HG02571 (cell line): ENCODE measurements at regions not wholly inside any gene's neighbourhood (a gene's known extent, or its start where the extent isn't known, plus 50 kb on each side); places are given as distances from the start of the nearest gene placed in this dataset.

Source experiments
- ATAC-seq: cut with Tn5 transposase; IDR thresholded peaks from one replicate; pipeline ENCODE4 v1.9.1; 2021; ENCODE audit warnings: mild to moderate bottlenecking, moderate library complexity; ENCODE audit not compliant: unreplicated experiment

- ATAC-seq, result no peak
These were observed 64.8 kb downstream of the PTHLH start for GRCh38 chr12:27907766-27908165.

GRCh38 chr12:27906658-27907473 is 65.7 kb downstream of the PTHLH start:
- ATAC-seq, result no peak

DNA sequence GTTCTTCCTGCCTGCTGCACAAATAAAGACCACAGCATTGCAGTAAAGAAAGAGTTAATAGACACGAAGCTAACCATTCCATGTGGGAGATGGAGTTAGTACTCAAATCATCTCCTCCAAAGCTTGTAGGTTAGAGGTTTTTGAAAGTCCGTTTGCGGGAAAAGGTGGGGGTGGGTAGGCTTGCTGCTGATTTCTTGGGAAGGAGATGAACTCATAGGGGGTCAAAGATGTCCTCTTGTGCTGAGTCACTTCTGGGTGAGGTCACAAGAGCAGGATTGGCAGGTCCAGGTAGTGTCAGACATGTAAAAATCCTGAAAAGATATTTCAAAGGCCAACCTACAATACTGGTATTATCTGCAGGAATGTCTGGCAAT is 66.4 kb downstream of the PTHLH start:
- ATAC-seq, result no peak

DNA sequence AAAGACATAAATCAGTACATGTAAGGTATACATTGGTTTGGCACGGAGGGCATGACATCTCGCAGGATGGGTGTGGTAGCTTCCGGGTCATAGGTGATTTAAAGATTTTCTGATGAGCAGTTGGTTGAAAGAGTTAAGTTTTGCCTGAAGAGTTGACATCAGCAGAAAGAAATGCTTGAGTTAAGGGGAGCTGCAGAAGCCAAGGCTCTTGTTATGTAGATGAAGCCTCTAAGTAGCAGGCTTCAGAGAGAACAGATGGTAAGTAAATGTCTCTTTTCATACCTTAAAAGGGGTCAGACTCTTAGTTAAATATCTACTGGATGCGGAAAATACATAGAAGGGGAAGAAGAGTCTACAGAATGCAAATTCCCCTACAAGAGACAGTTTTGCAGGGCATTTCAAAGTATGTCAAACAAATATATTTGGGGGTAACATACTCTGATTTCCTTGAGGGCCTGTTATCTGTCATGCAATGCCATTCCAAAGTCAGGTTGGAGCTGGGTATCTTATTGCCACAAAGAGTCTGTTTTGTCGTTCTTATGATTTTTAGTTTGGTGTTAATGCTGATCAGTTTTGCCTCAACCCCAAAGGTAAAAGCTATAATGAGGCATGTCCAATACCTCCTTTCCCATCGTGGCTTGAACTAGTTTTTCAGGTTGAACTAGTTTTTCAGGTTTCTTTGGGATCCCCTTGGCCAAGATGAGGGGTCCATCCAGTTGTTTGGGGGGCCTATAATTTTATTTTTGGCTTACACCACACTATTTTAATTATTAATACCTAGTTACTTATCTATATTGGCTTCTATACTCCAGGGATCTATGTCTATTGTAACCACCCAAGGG is 67.0 kb downstream of the PTHLH start:
- ATAC-seq, result no peak

DNA sequence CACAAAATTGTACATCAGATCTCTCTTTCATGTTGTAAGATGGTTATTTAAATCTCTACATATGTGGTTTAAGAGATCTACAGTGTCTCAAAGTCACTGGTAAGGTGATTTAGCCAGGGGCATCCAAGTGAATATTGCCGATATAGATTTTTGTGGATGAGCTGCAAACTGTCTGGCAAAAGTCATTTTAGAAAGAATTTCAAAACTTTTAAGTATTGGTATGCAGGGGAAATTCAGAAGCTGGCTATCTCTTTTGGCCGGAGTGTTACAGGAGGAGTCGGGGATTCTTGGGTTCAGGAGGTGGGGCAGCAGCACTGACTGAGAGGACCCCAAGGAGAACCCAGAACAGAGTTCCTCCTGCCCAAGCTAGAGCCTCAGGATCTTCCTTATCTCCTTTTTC is 69.9 kb downstream of the PTHLH start:
- ATAC-seq, result no peak

GRCh38 chr12:27901959-27902358 is 70.6 kb downstream of the PTHLH start:
- no peak for ATAC-seq

GRCh38 chr12:27900920-27901879 is 71.3 kb downstream of the PTHLH start:
- peak; percentile 59 for ATAC-seq

DNA sequence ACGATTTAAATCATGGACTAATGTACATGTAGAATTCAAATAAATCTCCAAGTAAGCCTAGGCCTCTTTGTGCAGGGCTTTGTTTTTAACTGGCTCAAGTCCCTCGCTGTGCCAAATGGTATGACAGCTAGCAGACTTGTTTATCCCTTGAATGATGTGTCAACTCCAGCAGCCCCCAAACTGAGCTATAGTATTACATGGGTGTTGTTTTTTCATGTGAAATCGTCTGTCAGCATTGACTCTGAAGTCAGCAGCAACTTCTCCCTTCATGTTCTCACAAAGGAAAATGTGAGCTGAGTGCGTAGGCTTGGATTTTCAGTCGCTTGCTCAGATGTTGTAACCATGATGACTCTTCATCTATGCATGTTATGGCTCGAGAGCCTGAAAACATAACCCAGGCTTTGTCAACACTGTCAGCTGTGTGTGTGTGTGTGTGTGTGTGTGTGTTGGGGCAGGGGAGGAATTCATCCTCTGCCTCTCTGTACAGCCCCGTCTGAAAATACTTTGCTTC is 73.3 kb downstream of the PTHLH start:
- ATAC-seq, result no peak

DNA sequence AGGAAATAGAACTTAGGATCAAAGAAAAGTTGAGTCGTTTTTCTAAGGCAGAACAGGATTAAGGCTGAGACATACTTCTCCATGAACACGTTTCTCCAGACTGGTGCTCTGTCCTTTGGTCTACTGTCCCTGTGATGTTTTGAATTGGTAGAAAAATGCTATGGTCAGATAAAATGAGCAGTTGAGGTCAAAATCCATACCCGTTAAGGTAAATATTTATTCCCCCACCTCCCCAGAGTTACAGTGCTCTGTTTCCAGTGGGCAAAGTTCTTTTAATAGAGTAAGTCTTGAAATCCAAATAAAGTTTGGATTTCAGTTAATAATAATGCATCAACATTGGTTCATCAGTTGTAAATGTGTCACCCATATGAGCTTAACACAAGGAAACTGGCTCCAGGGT is 74.5 kb downstream of the PTHLH start:
- no peak for ATAC-seq

- ATAC-seq, result no peak
These were observed 76.0 kb downstream of the PTHLH start for GRCh38 chr12:27896419-27896990.

- ATAC-seq, result no peak
These were observed 78.2 kb downstream of the PTHLH start for GRCh38 chr12:27894309-27894708.

DNA sequence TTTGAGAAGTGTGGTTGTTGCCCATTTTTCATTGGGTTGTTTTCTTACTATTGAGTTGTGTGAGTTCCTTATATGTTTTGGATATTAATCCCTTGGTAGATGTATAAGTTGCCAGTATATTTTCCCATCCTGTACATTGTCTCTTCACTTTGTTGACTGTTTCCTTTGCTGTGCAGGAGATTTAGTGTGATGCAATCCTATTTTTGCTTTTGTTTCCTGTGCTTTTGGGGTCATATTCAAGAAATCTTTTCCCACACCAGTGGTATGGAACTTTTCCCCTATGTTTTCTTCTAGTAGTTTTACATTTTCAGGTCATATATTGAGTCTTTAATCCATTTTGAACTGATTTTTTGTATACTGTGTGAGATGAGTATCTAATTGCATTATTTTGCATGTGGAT is 92.8 kb downstream of the PTHLH start:
- ATAC-seq, result no peak

- ATAC-seq, result no peak
These were observed 95.6 kb upstream of the MANSC4 start for GRCh38 chr12:27875677-27876076.

GRCh38 chr12:27873010-27873409 is 93.0 kb upstream of the MANSC4 start:
- ATAC-seq, result no peak

DNA sequence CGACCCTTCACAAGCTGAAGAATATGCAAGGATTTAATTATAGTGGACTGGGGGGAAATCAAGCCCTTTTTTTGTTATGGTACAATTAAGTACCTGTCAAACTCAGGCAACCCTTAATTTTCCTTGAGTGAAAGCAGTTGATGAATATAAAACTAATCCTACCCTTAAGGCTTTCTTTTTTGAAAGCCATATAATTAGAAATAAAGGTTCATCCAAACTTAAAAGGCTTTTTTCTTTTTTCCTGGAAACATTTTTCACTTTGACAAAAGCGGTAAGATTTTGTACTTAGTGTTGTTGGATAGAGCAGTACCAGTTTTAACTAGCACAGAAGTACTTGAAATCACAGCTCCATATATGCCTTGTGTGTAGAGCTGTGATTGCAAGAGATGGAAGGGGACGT is 91.9 kb upstream of the MANSC4 start:
- no peak for ATAC-seq

GRCh38 chr12:27870939-27871338 is 90.9 kb upstream of the MANSC4 start:
- ATAC-seq, result no peak

- ATAC-seq, result no peak
These were observed 89.5 kb upstream of the MANSC4 start for GRCh38 chr12:27869567-27869966.

DNA sequence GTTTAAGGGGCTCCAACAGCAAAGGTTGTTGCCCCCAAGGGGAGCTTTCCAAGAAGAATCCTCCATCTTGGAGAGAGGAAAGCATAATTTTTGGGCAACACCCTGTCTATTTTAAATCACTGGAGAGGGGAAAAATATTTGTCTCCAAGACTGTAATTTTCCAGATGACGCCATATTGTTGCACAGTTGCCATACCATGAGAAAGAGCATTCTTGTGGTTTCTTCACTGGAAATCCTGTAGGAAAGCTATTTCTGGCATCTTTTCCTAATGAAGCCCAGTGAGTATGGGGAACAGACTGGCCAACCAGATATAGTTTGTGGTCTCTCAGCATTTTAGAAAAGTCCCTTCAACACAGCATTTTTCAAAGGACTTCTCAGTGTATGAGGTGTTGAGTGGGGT is 88.1 kb upstream of the MANSC4 start:
- no peak for ATAC-seq

GRCh38 chr12:27866373-27867101 is 86.5 kb upstream of the MANSC4 start:
- ATAC-seq, result no peak

- no peak for ATAC-seq
These were observed 85.4 kb upstream of the MANSC4 start for GRCh38 chr12:27865421-27865820.
